ENCODE measurements at regions not wholly inside any gene's neighbourhood (a gene's known extent, or its start where the extent isn't known, plus 50 kb on each side); places are given as distances from the start of the nearest gene placed in this dataset.

DNA sequence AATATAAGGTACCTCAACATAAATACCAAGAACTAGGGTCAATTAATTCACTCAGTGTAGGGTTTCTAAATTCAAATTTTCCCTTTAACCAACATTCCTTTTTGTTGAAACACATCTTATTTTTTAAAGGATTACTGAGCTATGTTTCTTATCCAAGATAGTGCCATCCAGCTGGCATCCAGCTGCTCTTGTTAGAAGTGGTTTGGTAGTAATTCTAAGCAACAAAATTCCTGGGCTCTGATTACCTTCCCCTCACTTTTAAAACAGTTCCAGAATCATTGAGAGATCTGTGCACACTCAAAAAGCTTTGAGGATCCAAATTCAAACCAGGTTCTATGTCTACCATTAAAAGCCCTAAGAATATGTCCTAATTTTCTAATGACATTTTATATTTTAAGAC lies 583.7 kb downstream of the TRIML1 start:
- TF ChIP-seq CTCF (IDR thresholded peaks at IDR 0.05) (no peak), EP300 (IDR thresholded peaks at IDR 0.05) (no peak)
